HFF-Myc (cell line): ENCODE measurements at regions not wholly inside any gene's neighbourhood (a gene's known extent, or its start where the extent isn't known, plus 50 kb on each side); places are given as distances from the start of the nearest gene placed in this dataset.

Experiments
- DNase-seq: peaks from one replicate; pipeline ENCODE4 v3.0.0-alpha.2; 2011; ENCODE audit warnings: low read depth; ENCODE audit errors: extremely low read depth
- H3K4me3 ChIP-seq: replicated peaks from 2 replicates; pipeline ENCODE4 v1.5.1; 2011; ENCODE audit warnings: low read depth, mild to moderate bottlenecking, control low read depth, low read length
- CTCF ChIP-seq: IDR thresholded peaks from 2 replicates; pipeline ENCODE4 v1.5.1; 2012; ENCODE audit warnings: mild to moderate bottlenecking, low read depth, low read length, control low read depth; ENCODE audit errors: missing control alignments

DNA sequence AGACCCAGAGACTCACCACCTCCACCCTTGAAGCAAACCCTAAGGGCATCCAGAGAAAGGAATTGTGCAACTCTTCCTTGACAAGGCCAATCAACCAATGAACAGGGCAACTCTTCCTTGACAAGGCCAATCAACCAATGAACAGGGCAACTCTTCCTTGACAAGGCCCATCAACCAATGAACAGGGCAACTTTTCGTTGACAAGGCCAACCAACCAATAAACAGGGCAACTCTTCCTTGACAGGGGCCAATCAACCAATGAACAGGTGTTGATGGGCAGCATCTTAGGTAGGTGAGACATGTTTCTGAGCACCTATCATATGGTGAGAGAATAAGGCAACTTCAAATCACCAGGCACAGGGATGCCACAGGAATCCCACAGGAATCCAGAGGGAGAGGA is 181.5 kb upstream of the RNF32 start:
- no peak overlapping the region for H3K4me3 ChIP-seq
- DNase-seq = no peak
- no peak for TF ChIP-seq CTCF

- H3K4me3 ChIP-seq = no peak overlapping the region
- no peak for TF ChIP-seq CTCF
- no peak for DNase-seq
These were observed 182.6 kb upstream of the RNF32 start for GRCh38 chr7:156458011-156458410.

GRCh38 chr7:156456503-156457115 is 184.0 kb upstream of the RNF32 start:
- TF ChIP-seq CTCF = no peak
- H3K4me3 ChIP-seq = no peak overlapping the region
- DNase-seq = no peak

DNA sequence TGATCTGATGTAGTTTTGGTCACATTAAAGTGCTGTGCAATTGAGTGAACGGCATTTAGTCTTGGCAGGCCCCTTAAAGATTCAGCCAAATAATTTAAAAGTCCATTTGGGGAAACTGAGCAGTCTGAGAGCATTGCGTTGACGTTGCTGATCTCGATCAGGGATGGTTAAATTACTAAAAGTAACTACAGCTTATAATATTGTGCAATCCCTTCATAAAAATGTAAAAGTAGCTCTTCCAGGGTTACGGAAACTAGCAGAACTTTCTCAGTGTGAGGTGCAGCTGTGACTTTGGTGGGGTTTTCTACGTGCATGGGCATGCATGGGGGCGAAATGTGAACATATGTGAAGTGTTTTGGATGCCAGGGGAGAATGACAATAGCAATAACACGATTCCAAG is 184.5 kb upstream of the RNF32 start:
- TF ChIP-seq CTCF = no peak
- no peak for DNase-seq
- H3K4me3 ChIP-seq = no peak overlapping the region

GRCh38 chr7:156450473-156450872 is 190.1 kb upstream of the RNF32 start:
- no peak for DNase-seq
- H3K4me3 ChIP-seq = no peak overlapping the region
- TF ChIP-seq CTCF = no peak

DNA sequence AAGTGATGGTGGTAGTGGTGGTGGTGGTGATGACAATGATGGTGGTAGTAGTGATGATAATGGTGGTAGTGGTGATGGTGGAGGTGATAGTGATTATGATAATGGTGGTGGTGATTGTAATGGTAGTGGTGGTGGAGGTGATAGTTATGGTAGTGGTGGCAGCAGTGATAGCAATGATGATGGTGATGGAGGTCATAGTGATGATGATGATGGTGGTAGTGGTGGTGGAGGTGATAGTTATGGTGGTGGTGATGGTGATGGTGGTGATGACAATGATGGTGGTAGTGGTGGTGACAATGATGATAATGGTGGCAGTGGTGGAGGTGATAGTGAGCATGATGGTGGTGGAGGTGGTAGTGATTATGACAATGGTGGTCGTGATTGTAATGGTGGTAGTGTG is 191.7 kb upstream of the RNF32 start:
- no peak for TF ChIP-seq CTCF
- H3K4me3 ChIP-seq = no peak overlapping the region
- no peak for DNase-seq

DNA sequence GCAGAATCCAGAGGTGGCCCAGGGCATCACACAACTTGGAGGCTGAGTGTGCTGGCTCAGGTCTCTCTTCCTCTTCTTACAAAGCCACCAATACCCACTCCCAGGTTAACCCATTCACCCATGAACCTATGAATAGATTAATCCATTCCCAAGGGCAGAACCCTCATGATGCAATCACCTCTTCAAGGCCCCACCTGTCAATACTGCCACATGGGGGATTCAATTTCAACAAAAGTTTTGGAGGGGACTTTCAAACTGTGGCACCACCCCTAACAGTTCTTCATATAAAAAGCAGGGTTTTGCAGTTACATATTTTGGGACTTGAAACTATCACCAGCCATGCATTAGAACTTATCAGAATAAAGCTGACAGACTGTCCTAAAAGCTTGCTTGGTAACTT is 193.6 kb upstream of the RNF32 start:
- no peak overlapping the region for H3K4me3 ChIP-seq
- TF ChIP-seq CTCF = no peak
- DNase-seq = no peak
